ENCODE measurements at regions not wholly inside any gene's neighbourhood (a gene's known extent, or its start where the extent isn't known, plus 50 kb on each side); places are given as distances from the start of the nearest gene placed in this dataset.
"Not testable (repeated sequence)": the region's sequence is repeated elsewhere in the genome, so short reads cannot be mapped to it uniquely, and the experiment has no call there.

- FAIRE-seq: no peak
- no peak for DNase-seq (ENCODE audit: insufficient read length, low spot score)
Measured at GRCh38 chrX:18102006-18102405, 118.7 kb downstream of the BEND2 start.

GRCh38 chrX:18101087-18101486 lies 119.6 kb downstream of the BEND2 start:
- TF ChIP-seq SPI1 (IDR thresholded peaks at IDR 0.05; ENCODE audit: low read depth, low read length): no peak
- TF ChIP-seq POU2F2 (IDR thresholded peaks at IDR 0.05; ENCODE audit: low read depth, low read length): no peak
- no peak for TF ChIP-seq TAF1 (IDR thresholded peaks at IDR 0.05; ENCODE audit: low read depth, low read length)
- TF ChIP-seq POLR2AphosphoS5 (IDR thresholded peaks at IDR 0.05; ENCODE audit: low read depth, low read length): no peak
- TF ChIP-seq PAX5 (IDR thresholded peaks at IDR 0.05; ENCODE audit: insufficient read depth, low read length, severe bottlenecking): no peak
- TF ChIP-seq POLR2A (IDR thresholded peaks at IDR 0.05; ENCODE audit: low read depth, low read length): no peak
- DNase-seq (ENCODE audit: insufficient read length, low spot score) (no peak), FAIRE-seq (no peak)

More at GRCh38 chrX:18102006-18102405, 118.7 kb downstream of the BEND2 start:
- TF ChIP-seq SPI1 (IDR thresholded peaks at IDR 0.05; ENCODE audit: low read depth, low read length): no peak
- no peak for TF ChIP-seq POU2F2 (IDR thresholded peaks at IDR 0.05; ENCODE audit: low read depth, low read length)
- TF ChIP-seq POLR2A (IDR thresholded peaks at IDR 0.05; ENCODE audit: low read depth, low read length): no peak
- TF ChIP-seq PAX5 (IDR thresholded peaks at IDR 0.05; ENCODE audit: insufficient read depth, low read length, severe bottlenecking): no peak
- TF ChIP-seq POLR2AphosphoS5 (IDR thresholded peaks at IDR 0.05; ENCODE audit: low read depth, low read length): no peak
- no peak for TF ChIP-seq TAF1 (IDR thresholded peaks at IDR 0.05; ENCODE audit: low read depth, low read length)

- no peak for DNase-seq (ENCODE audit: insufficient read length, low spot score)
- TF ChIP-seq PAX5 (IDR thresholded peaks at IDR 0.05; ENCODE audit: insufficient read depth, low read length, severe bottlenecking): no peak
- no peak for TF ChIP-seq SPI1 (IDR thresholded peaks at IDR 0.05; ENCODE audit: low read depth, low read length)
- TF ChIP-seq TAF1 (IDR thresholded peaks at IDR 0.05; ENCODE audit: low read depth, low read length): no peak
- TF ChIP-seq POLR2A (IDR thresholded peaks at IDR 0.05; ENCODE audit: low read depth, low read length): no peak
- no peak for TF ChIP-seq POLR2AphosphoS5 (IDR thresholded peaks at IDR 0.05; ENCODE audit: low read depth, low read length)
- no peak for TF ChIP-seq POU2F2 (IDR thresholded peaks at IDR 0.05; ENCODE audit: low read depth, low read length)
- FAIRE-seq: no peak
Measured at GRCh38 chrX:18099745-18100144, 120.9 kb downstream of the BEND2 start.

GRCh38 chrX:18098763-18099162 lies 121.9 kb downstream of the BEND2 start:
- no peak for DNase-seq (ENCODE audit: insufficient read length, low spot score)
- TF ChIP-seq PAX5 (IDR thresholded peaks at IDR 0.05; ENCODE audit: insufficient read depth, low read length, severe bottlenecking) (no peak), SPI1 (IDR thresholded peaks at IDR 0.05; ENCODE audit: low read depth, low read length) (no peak), POLR2AphosphoS5 (IDR thresholded peaks at IDR 0.05; ENCODE audit: low read depth, low read length) (no peak), POLR2A (IDR thresholded peaks at IDR 0.05; ENCODE audit: low read depth, low read length) (no peak), POU2F2 (IDR thresholded peaks at IDR 0.05; ENCODE audit: low read depth, low read length) (no peak), TAF1 (IDR thresholded peaks at IDR 0.05; ENCODE audit: low read depth, low read length) (no peak)
- FAIRE-seq: no peak

GRCh38 chrX:18076434-18076833 lies 144.3 kb downstream of the BEND2 start:
- TF ChIP-seq POLR2A (IDR thresholded peaks at IDR 0.05; ENCODE audit: low read depth, low read length) (no peak), PAX5 (IDR thresholded peaks at IDR 0.05; ENCODE audit: insufficient read depth, low read length, severe bottlenecking) (no peak), POLR2AphosphoS5 (IDR thresholded peaks at IDR 0.05; ENCODE audit: low read depth, low read length) (no peak), TAF1 (IDR thresholded peaks at IDR 0.05; ENCODE audit: low read depth, low read length) (no peak), SPI1 (IDR thresholded peaks at IDR 0.05; ENCODE audit: low read depth, low read length) (no peak), POU2F2 (IDR thresholded peaks at IDR 0.05; ENCODE audit: low read depth, low read length) (no peak)
- FAIRE-seq (no peak), DNase-seq (ENCODE audit: insufficient read length, low spot score) (no peak)

GRCh38 chrX:18075603-18076002 lies 145.1 kb downstream of the BEND2 start:
- DNase-seq (ENCODE audit: insufficient read length, low spot score) (no peak), FAIRE-seq (no peak)
- TF ChIP-seq POU2F2 (IDR thresholded peaks at IDR 0.05; ENCODE audit: low read depth, low read length) (no peak), TAF1 (IDR thresholded peaks at IDR 0.05; ENCODE audit: low read depth, low read length) (no peak), POLR2A (IDR thresholded peaks at IDR 0.05; ENCODE audit: low read depth, low read length) (no peak), PAX5 (IDR thresholded peaks at IDR 0.05; ENCODE audit: insufficient read depth, low read length, severe bottlenecking) (no peak), SPI1 (IDR thresholded peaks at IDR 0.05; ENCODE audit: low read depth, low read length) (no peak), POLR2AphosphoS5 (IDR thresholded peaks at IDR 0.05; ENCODE audit: low read depth, low read length) (no peak)

- FAIRE-seq; DNase-seq (ENCODE audit: insufficient read length, low spot score): not testable (repeated sequence)
Measured at GRCh38 chrX:18068045-18068444, 152.6 kb downstream of the BEND2 start.

- no peak for TF ChIP-seq PAX5 (IDR thresholded peaks at IDR 0.05; ENCODE audit: insufficient read depth, low read length, severe bottlenecking)
- TF ChIP-seq POLR2A (IDR thresholded peaks at IDR 0.05; ENCODE audit: low read depth, low read length): no peak
- no peak for TF ChIP-seq POLR2AphosphoS5 (IDR thresholded peaks at IDR 0.05; ENCODE audit: low read depth, low read length)
- no peak for TF ChIP-seq TAF1 (IDR thresholded peaks at IDR 0.05; ENCODE audit: low read depth, low read length)
- TF ChIP-seq SPI1 (IDR thresholded peaks at IDR 0.05; ENCODE audit: low read depth, low read length): no peak
- DNase-seq (ENCODE audit: insufficient read length, low spot score) (no peak), FAIRE-seq (no peak)
Measured at GRCh38 chrX:18065956-18066355, 154.7 kb downstream of the BEND2 start.

GRCh38 chrX:18051690-18052089 lies 169.0 kb downstream of the BEND2 start:
- FAIRE-seq (no peak), DNase-seq (ENCODE audit: insufficient read length, low spot score) (no peak)
- TF ChIP-seq PAX5 (IDR thresholded peaks at IDR 0.05; ENCODE audit: insufficient read depth, low read length, severe bottlenecking): no peak
- no peak for TF ChIP-seq POU2F2 (IDR thresholded peaks at IDR 0.05; ENCODE audit: low read depth, low read length)
- no peak for TF ChIP-seq TAF1 (IDR thresholded peaks at IDR 0.05; ENCODE audit: low read depth, low read length)
- TF ChIP-seq POLR2AphosphoS5 (IDR thresholded peaks at IDR 0.05; ENCODE audit: low read depth, low read length): no peak
- TF ChIP-seq POLR2A (IDR thresholded peaks at IDR 0.05; ENCODE audit: low read depth, low read length): no peak
- no peak for TF ChIP-seq SPI1 (IDR thresholded peaks at IDR 0.05; ENCODE audit: low read depth, low read length)

GRCh38 chrX:18047491-18047890 lies 173.2 kb downstream of the BEND2 start:
- DNase-seq (ENCODE audit: insufficient read length, low spot score) (no peak), FAIRE-seq (no peak)
- no peak for TF ChIP-seq TAF1 (IDR thresholded peaks at IDR 0.05; ENCODE audit: low read depth, low read length)
- no peak for TF ChIP-seq POLR2A (IDR thresholded peaks at IDR 0.05; ENCODE audit: low read depth, low read length)
- TF ChIP-seq POLR2AphosphoS5 (IDR thresholded peaks at IDR 0.05; ENCODE audit: low read depth, low read length): no peak
- TF ChIP-seq POU2F2 (IDR thresholded peaks at IDR 0.05; ENCODE audit: low read depth, low read length): no peak
- no peak for TF ChIP-seq SPI1 (IDR thresholded peaks at IDR 0.05; ENCODE audit: low read depth, low read length)
- no peak for TF ChIP-seq PAX5 (IDR thresholded peaks at IDR 0.05; ENCODE audit: insufficient read depth, low read length, severe bottlenecking)

Measured in GM12891 (cell line).